ENCODE measurements at regions not wholly inside any gene's neighbourhood (a gene's known extent, or its start where the extent isn't known, plus 50 kb on each side); places are given as distances from the start of the nearest gene placed in this dataset.

DNA sequence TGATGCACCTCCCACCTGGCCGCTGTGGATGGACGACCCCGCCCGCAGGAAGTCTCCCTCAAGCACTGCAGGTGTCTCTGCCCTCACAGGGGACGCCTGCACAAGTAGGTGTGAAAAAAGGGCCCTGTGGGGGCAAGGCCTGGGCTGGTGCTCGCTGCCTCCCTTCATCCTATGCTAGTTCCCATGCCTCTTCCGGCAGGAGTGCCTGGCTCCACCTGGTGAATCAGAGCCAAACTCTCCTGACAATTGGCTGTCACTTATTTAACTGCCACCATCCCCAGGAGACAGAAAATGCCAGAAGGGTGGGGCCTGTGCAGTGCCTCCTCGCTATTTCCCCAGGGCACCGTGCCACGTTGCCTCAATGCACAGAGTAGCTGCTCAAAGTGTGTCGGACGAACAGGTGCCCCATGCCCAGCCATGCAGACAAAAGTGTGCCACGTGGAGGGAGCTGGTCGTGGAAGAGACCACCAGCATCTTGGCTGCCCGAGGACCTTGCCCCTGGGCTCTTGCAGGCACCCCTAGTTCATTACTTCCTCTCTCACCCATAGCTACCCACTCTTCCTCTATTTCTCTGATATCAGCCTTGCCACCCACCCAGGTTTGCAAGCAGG is 170.7 kb downstream of the SEC14L1 start:
- TF ChIP-seq CEBPB (IDR thresholded peaks at IDR 0.05) (no peak), EGR1 (IDR thresholded peaks at IDR 0.05) (no peak), EP300 (IDR thresholded peaks at IDR 0.05; ENCODE audit: borderline replicate concordance) (no peak), NFIC (IDR thresholded peaks at IDR 0.05) (no peak), RAD21 (IDR thresholded peaks at IDR 0.05; ENCODE audit: low read depth) (no peak), YY1 (IDR thresholded peaks at IDR 0.05; ENCODE audit: low read depth) (no peak), TAF1 (IDR thresholded peaks at IDR 0.05; ENCODE audit: low read depth) (no peak), TCF12 (IDR thresholded peaks at IDR 0.05; ENCODE audit: low read depth) (no peak), CREB1 (IDR thresholded peaks at IDR 0.05; ENCODE audit: low read depth) (no peak), ZBTB7A (IDR thresholded peaks at IDR 0.05; ENCODE audit: low read depth) (no peak), FOXM1 (IDR thresholded peaks at IDR 0.05; ENCODE audit: borderline replicate concordance, low read depth) (no peak)
- TF ChIP-seq, protein P1, sequence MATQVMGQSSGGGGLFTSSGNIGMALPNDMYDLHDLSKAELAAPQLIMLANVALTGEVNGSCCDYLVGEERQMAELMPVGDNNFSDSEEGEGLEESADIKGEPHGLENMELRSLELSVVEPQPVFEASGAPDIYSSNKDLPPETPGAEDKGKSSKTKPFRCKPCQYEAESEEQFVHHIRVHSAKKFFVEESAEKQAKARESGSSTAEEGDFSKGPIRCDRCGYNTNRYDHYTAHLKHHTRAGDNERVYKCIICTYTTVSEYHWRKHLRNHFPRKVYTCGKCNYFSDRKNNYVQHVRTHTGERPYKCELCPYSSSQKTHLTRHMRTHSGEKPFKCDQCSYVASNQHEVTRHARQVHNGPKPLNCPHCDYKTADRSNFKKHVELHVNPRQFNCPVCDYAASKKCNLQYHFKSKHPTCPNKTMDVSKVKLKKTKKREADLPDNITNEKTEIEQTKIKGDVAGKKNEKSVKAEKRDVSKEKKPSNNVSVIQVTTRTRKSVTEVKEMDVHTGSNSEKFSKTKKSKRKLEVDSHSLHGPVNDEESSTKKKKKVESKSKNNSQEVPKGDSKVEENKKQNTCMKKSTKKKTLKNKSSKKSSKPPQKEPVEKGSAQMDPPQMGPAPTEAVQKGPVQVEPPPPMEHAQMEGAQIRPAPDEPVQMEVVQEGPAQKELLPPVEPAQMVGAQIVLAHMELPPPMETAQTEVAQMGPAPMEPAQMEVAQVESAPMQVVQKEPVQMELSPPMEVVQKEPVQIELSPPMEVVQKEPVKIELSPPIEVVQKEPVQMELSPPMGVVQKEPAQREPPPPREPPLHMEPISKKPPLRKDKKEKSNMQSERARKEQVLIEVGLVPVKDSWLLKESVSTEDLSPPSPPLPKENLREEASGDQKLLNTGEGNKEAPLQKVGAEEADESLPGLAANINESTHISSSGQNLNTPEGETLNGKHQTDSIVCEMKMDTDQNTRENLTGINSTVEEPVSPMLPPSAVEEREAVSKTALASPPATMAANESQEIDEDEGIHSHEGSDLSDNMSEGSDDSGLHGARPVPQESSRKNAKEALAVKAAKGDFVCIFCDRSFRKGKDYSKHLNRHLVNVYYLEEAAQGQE (IDR thresholded peaks at IDR 0.05; ENCODE audit: low read depth) = no peak
- TF ChIP-seq, protein P2, sequence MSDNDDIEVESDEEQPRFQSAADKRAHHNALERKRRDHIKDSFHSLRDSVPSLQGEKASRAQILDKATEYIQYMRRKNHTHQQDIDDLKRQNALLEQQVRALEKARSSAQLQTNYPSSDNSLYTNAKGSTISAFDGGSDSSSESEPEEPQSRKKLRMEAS (IDR thresholded peaks at IDR 0.05) = no peak
- TF ChIP-seq, protein P3, sequence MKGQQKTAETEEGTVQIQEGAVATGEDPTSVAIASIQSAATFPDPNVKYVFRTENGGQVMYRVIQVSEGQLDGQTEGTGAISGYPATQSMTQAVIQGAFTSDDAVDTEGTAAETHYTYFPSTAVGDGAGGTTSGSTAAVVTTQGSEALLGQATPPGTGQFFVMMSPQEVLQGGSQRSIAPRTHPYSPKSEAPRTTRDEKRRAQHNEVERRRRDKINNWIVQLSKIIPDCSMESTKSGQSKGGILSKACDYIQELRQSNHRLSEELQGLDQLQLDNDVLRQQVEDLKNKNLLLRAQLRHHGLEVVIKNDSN (IDR thresholded peaks at IDR 0.05) = no peak

Measured in Ishikawa (cell line).